ENCODE measurements at regions not wholly inside any gene's neighbourhood (a gene's known extent, or its start where the extent isn't known, plus 50 kb on each side); places are given as distances from the start of the nearest gene placed in this dataset.

GRCh38 chr6:14930366-14930989 is 315.4 kb upstream of the JARID2 start:
- Histone ChIP-seq H3K27ac (peak overlapping the region; percentile 53), H3K79me2 (ENCODE audit: low read depth) (no peaks in the 10 kb centered on the region), H4K20me1 (ENCODE audit: insufficient read depth) (no peaks in the 10 kb centered on the region), H3F3A (ENCODE audit: insufficient read depth, low read depth) (peaks cover 4% of the 10 kb centered on the region; the same call in 1 of the 2 replicates), H3K4me1 (replicated peaks; ENCODE audit: insufficient read depth) (peaks cover 20% of the 10 kb centered on the region), H3K4me3 (no peak overlapping the region), H3K9me3 (ENCODE audit: insufficient read depth, low read depth) (no peaks in the 10 kb centered on the region), H3K4me2 (peak overlapping the region; percentile 32), H3K9me2 (ENCODE audit: insufficient read depth) (no peaks in the 10 kb centered on the region), H3K36me3 (ENCODE audit: low read depth) (no peaks in the 10 kb centered on the region), H3K27me3 (ENCODE audit: insufficient read depth, low read depth) (no peaks in the 10 kb centered on the region), H2AFZ (no peak overlapping the region; the same call in 1 of the 2 replicates)
- peak; percentile 64 to 81 for DNase-seq
- ChIA-PET CTCF (no interaction called here), POLR2A (ENCODE audit: unreplicated experiment) (interaction anchor here (0.5 to 0.6 kb wide), 2 partner anchors 659 to 1205 kb away, joined by 3 to 9 read pairs; no protein-coding TSS in a partner anchor)
- BruUV-seq (replicated peaks): no TSS peak
- TF ChIP-seq CTCF (conservative IDR thresholded peaks at IDR 0.05) (no peak), EZH2 (IDR thresholded peaks at IDR 0.05; ENCODE audit: low read depth) (no peak)
- intact Hi-C loops (cut with micrococcal nuclease; ENCODE audit: unreplicated experiment): loop anchor here (1.0 kb wide), 1 partner anchor 186 kb away; no protein-coding TSS in a partner anchor

GRCh38 chr6:14932485-14933182 is 313.2 kb upstream of the JARID2 start:
- no peaks in the 10 kb centered on the region for H3K36me3 ChIP-seq (ENCODE audit: low read depth)
- H3K9me3 ChIP-seq (ENCODE audit: insufficient read depth, low read depth): no peaks in the 10 kb centered on the region
- peaks cover 4% of the 10 kb centered on the region; the same call in 1 of the 2 replicates for H3F3A ChIP-seq (ENCODE audit: insufficient read depth, low read depth)
- TF ChIP-seq EZH2 (IDR thresholded peaks at IDR 0.05; ENCODE audit: low read depth): no peak
- TF ChIP-seq CTCF (conservative IDR thresholded peaks at IDR 0.05): no peak
- peaks cover 20% of the 10 kb centered on the region for H3K4me1 ChIP-seq (replicated peaks; ENCODE audit: insufficient read depth)
- no peaks in the 10 kb centered on the region for H3K9me2 ChIP-seq (ENCODE audit: insufficient read depth)
- no peaks in the 10 kb centered on the region for H4K20me1 ChIP-seq (ENCODE audit: insufficient read depth)
- no peak overlapping the region for H2AFZ ChIP-seq
- DNase-seq: no peak
- ChIA-PET CTCF (no interaction called here), POLR2A (ENCODE audit: unreplicated experiment) (no interaction called here)
- H3K4me3 ChIP-seq: no peak overlapping the region
- no TSS peak for BruUV-seq (replicated peaks)
- H3K4me2 ChIP-seq: no peak overlapping the region
- H3K27me3 ChIP-seq (ENCODE audit: insufficient read depth, low read depth): no peaks in the 10 kb centered on the region
- intact Hi-C loops (cut with micrococcal nuclease; ENCODE audit: unreplicated experiment): no loop called here
- no peak overlapping the region for H3K27ac ChIP-seq
- H3K79me2 ChIP-seq (ENCODE audit: low read depth): no peaks in the 10 kb centered on the region

GRCh38 chr6:14933183-14933544 is 312.7 kb upstream of the JARID2 start:
- no peak overlapping the region for H3K4me2 ChIP-seq
- H3K36me3 ChIP-seq (ENCODE audit: low read depth): no peaks in the 10 kb centered on the region
- no peaks in the 10 kb centered on the region for H3K9me3 ChIP-seq (ENCODE audit: insufficient read depth, low read depth)
- H3K27me3 ChIP-seq (ENCODE audit: insufficient read depth, low read depth): no peaks in the 10 kb centered on the region
- POLR2A ChIA-PET (ENCODE audit: unreplicated experiment): no interaction called here
- intact Hi-C loops (cut with micrococcal nuclease; ENCODE audit: unreplicated experiment): no loop called here
- no peaks in the 10 kb centered on the region for H3K79me2 ChIP-seq (ENCODE audit: low read depth)
- H3K9me2 ChIP-seq (ENCODE audit: insufficient read depth): no peaks in the 10 kb centered on the region
- no peak for TF ChIP-seq EZH2 (IDR thresholded peaks at IDR 0.05; ENCODE audit: low read depth)
- TF ChIP-seq CTCF (conservative IDR thresholded peaks at IDR 0.05): no peak
- H3K27ac ChIP-seq: no peak overlapping the region
- H3K4me1 ChIP-seq (replicated peaks; ENCODE audit: insufficient read depth): peaks cover 20% of the 10 kb centered on the region
- H3K4me3 ChIP-seq: no peak overlapping the region
- no peak for DNase-seq
- H4K20me1 ChIP-seq (ENCODE audit: insufficient read depth): no peaks in the 10 kb centered on the region
- H3F3A ChIP-seq (ENCODE audit: insufficient read depth, low read depth): peaks cover 4% of the 10 kb centered on the region; the same call in 1 of the 2 replicates
- CTCF ChIA-PET: no interaction called here
- BruUV-seq (replicated peaks): no TSS peak
- no peak overlapping the region for H2AFZ ChIP-seq
